Naive thymus-derived CD4-positive, alpha-beta T cell (primary cell): ENCODE measurements at regions not wholly inside any gene's neighbourhood (a gene's known extent, or its start where the extent isn't known, plus 50 kb on each side); places are given as distances from the start of the nearest gene placed in this dataset.

Experiments
- ATAC-seq: fragments of 150-1000 bp; cut with Tn5 transposase; 2 replicates; pipeline ENCODE4 v1.10.0; 2021; ENCODE audit warnings: mild to moderate bottlenecking, moderate library complexity
- CTCF ChIA-PET: fragments of 350-600 bp; sonication (Branson Sonifier 250); formaldehyde crosslinking; loops from one replicate; lab custom pipeline; 2021; ENCODE audit warnings: antibody characterized with exemption; lab: Charles Lee
- POLR2A ChIA-PET: fragments of 350-600 bp; sonication (Branson Sonifier 250); formaldehyde crosslinking; loops from one replicate; lab custom pipeline; 2021; ENCODE audit warnings: antibody characterized with exemption, inconsistent platforms; lab: Charles Lee
- DNase-seq, 9 donors: peaks; one replicate each; pipeline versions ENCODE4 v3.0.0 to v3.0.0-alpha.2; 2020 to 2022; ENCODE audit warnings: mixed read lengths in 1 of 9
- H3K27ac ChIP-seq: one replicate; pipeline ENCODE4 v1.7.0; 2013; ENCODE audit warnings: mild to moderate bottlenecking, low read depth, low read length, moderate library complexity
- H3K27me3 ChIP-seq, 2 donors: one replicate each; pipeline ENCODE4 v1.7.0; 2013; ENCODE audit warnings: low read length in 2 of 2, mild to moderate bottlenecking in 2 of 2, moderate library complexity in 2 of 2; ENCODE audit not compliant: control insufficient read depth in 2 of 2, insufficient read depth in 2 of 2
- H3K36me3 ChIP-seq, 3 experiments: 1 replicate in 2 of 3; 2 replicates in 1 of 3; pipeline ENCODE4 v1.7.0; 2013; ENCODE audit warnings: low read length in 3 of 3, mild to moderate bottlenecking in 3 of 3, moderate library complexity in 1 of 3; ENCODE audit not compliant: insufficient read depth in 3 of 3, control insufficient read depth in 2 of 3
- H3K4me1 ChIP-seq, 2 donors: one replicate each; pipeline ENCODE4 v1.7.0; 2013; ENCODE audit warnings: low read length in 2 of 2, mild to moderate bottlenecking in 2 of 2, moderate library complexity in 1 of 2; ENCODE audit not compliant: control insufficient read depth in 2 of 2, insufficient read depth in 2 of 2
- H3K4me3 ChIP-seq: 2 replicates; pipeline ENCODE4 v1.7.0; 2013; ENCODE audit warnings: mild to moderate bottlenecking, low read length
- H3K9me3 ChIP-seq, 3 experiments: 1 replicate in 2 of 3; 2 replicates in 1 of 3; pipeline ENCODE4 v1.7.0; 2013; ENCODE audit warnings: low read length in 3 of 3; ENCODE audit not compliant: control insufficient read depth in 2 of 3
- H3K27ac Mint-ChIP-seq, 9 donors: one replicate each; pipeline ENCODE4 v1.8.0; 2020 to 2022; ENCODE audit warnings: mixed read lengths in 9 of 9, mild to moderate bottlenecking in 8 of 9, moderate library complexity in 5 of 9, inconsistent platforms in 2 of 9
- H3K27me3 Mint-ChIP-seq, 5 donors: one replicate each; pipeline ENCODE4 v1.8.0; 2021 to 2022; ENCODE audit warnings: mixed read lengths in 5 of 5, mild to moderate bottlenecking in 1 of 5
- H3K36me3 Mint-ChIP-seq, 5 donors: one replicate each; pipeline ENCODE4 v1.8.0; 2020 to 2022; ENCODE audit warnings: mixed read lengths in 5 of 5, mild to moderate bottlenecking in 3 of 5, inconsistent platforms in 1 of 5
- H3K4me1 Mint-ChIP-seq, 7 donors: one replicate each; pipeline ENCODE4 v1.8.0; 2020 to 2022; ENCODE audit warnings: mixed read lengths in 7 of 7, mild to moderate bottlenecking in 3 of 7, inconsistent platforms in 1 of 7
- H3K4me3 Mint-ChIP-seq, 10 donors: one replicate each; pipeline ENCODE4 v1.8.0; 2020 to 2022; ENCODE audit warnings: mild to moderate bottlenecking in 10 of 10, mixed read lengths in 10 of 10, moderate library complexity in 6 of 10, inconsistent platforms in 2 of 10
- H3K9me3 Mint-ChIP-seq, 11 donors: one replicate each; pipeline ENCODE4 v1.8.0; 2020 to 2022; ENCODE audit warnings: mixed read lengths in 11 of 11, mild to moderate bottlenecking in 4 of 11, inconsistent platforms in 1 of 11, moderate library complexity in 1 of 11
- intact Hi-C, 2 donors: fragments of 100-400 bp; cut with micrococcal nuclease; formaldehyde crosslinking; loops; one replicate each; pipeline ENCODE4 v1.15.1; 2023

DNA sequence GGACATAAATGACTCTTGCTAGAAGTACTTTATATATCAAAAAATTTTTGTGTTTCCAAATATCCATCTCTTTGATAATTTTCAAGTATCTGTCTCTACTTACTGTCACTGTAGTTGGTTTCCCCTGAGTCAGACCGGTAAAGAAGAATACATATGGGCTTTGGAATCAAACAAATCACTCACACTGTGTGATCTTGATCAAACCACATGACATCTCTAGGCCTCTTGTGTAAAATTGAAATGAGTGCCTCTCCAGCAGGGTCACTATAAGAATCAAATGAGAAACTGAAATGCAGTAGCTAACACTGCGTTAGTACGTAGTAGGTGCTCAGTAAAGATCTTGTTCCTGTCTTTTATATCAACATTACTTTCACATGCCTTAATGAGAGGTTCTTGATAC is 314.6 kb upstream of the STT3B start:
- H3K27me3 Mint-ChIP-seq, result peaks cover 0 to 2% (median 0%) of the 10 kb centered on the region in 5 donors
- no peak overlapping the region for H3K4me3 ChIP-seq
- peak overlapping the region in 3 of 9 donors; percentile 1 to 52 (median 49) for H3K27ac Mint-ChIP-seq
- no peak overlapping the region for H3K27ac ChIP-seq
- peaks cover 0 to 19% (median 0%) of the 10 kb centered on the region in 5 donors for H3K36me3 Mint-ChIP-seq
- DNase-seq (no peak), ATAC-seq (no peak)
- H3K36me3 ChIP-seq, result no peaks in the 10 kb centered on the region
- ChIA-PET CTCF (no interaction called here), POLR2A (interaction anchor here (0.7 to 3.9 kb wide), 2 partner anchors 8 to 243 kb away, joined by 3 to 32 read pairs; no protein-coding TSS in a partner anchor)
- no peaks in the 10 kb centered on the region for H3K9me3 ChIP-seq
- H3K4me3 Mint-ChIP-seq, result peak overlapping the region in 3 of 10 donors; percentile 12 to 50 (median 41)
- peaks cover 0 to 9% (median 1%) of the 10 kb centered on the region in 11 donors for H3K9me3 Mint-ChIP-seq
- H3K4me1 ChIP-seq, result peaks cover 55 to 69% of the 10 kb centered on the region in 2 donors
- H3K4me1 Mint-ChIP-seq, result peaks cover 67 to 98% (median 96%) of the 10 kb centered on the region in 7 donors
- no peaks in the 10 kb centered on the region for H3K27me3 ChIP-seq
- intact Hi-C loops, result loop anchor here (10.0 kb wide), 2 partner anchors 417 to 863 kb away; no protein-coding TSS in a partner anchor

- no peaks in the 10 kb centered on the region for H3K9me3 ChIP-seq
- intact Hi-C loops, result loop anchor here (10.0 kb wide), 2 partner anchors 416 to 864 kb away; no protein-coding TSS in a partner anchor
- peaks cover 0 to 19% (median 0%) of the 10 kb centered on the region in 5 donors for H3K36me3 Mint-ChIP-seq
- peak; percentile 44 for ATAC-seq
- H3K4me3 Mint-ChIP-seq, result peak overlapping the region in 6 of 10 donors; percentile 2 to 54 (median 30)
- ChIA-PET CTCF (interaction anchor here (0.7 kb wide), 1 partner anchor 1021 kb away, joined by 3 read pairs; no protein-coding TSS in a partner anchor), POLR2A (interaction anchor here (0.6 to 3.9 kb wide), 3 partner anchors 7 to 1460 kb away, joined by 3 to 32 read pairs (median 7); no protein-coding TSS in a partner anchor)
- H3K36me3 ChIP-seq, result no peaks in the 10 kb centered on the region
- H3K27me3 Mint-ChIP-seq, result peaks cover 0 to 2% (median 0%) of the 10 kb centered on the region in 5 donors
- no peak for DNase-seq
- H3K4me1 ChIP-seq, result peaks cover 50 to 66% of the 10 kb centered on the region in 2 donors
- H3K27me3 ChIP-seq, result no peaks in the 10 kb centered on the region
- no peak overlapping the region for H3K27ac ChIP-seq
- no peak overlapping the region for H3K4me3 ChIP-seq
- H3K4me1 Mint-ChIP-seq, result peaks cover 64 to 98% (median 96%) of the 10 kb centered on the region in 7 donors
- peak overlapping the region in 4 of 9 donors; percentile 26 to 52 (median 42) for H3K27ac Mint-ChIP-seq
- H3K9me3 Mint-ChIP-seq, result peaks cover 0 to 9% (median 0%) of the 10 kb centered on the region in 11 donors
Measured at GRCh38 chr3:31219131-31219843, 313.4 kb upstream of the STT3B start.

- ATAC-seq, result no peak
- intact Hi-C loops, result loop anchor here in 1 of 2 donors (10.0 kb wide), 2 partner anchors 894 to 1894 kb away; partner anchors contain the start of gene CRTAP
- Mint-ChIP-seq H3K36me3 (peaks cover 0 to 17% (median 0%) of the 10 kb centered on the region in 5 donors), H3K27ac (peak overlapping the region in 5 of 9 donors; percentile 17 to 89 (median 49)), H3K4me3 (peak overlapping the region in 8 of 10 donors; percentile 2 to 55 (median 44)), H3K9me3 (peaks cover 0 to 9% (median 0%) of the 10 kb centered on the region in 11 donors), H3K27me3 (peaks cover 0 to under 1% (median 0%) of the 10 kb centered on the region in 5 donors), H3K4me1 (peaks cover 60 to 95% (median 93%) of the 10 kb centered on the region in 7 donors)
- Histone ChIP-seq H3K27ac (no peak overlapping the region), H3K36me3 (no peaks in the 10 kb centered on the region), H3K9me3 (no peaks in the 10 kb centered on the region), H3K4me3 (no peak overlapping the region), H3K4me1 (peaks cover 45 to 67% of the 10 kb centered on the region in 2 donors), H3K27me3 (no peaks in the 10 kb centered on the region)
- DNase-seq, result no peak
- ChIA-PET CTCF (no interaction called here), POLR2A (no interaction called here)
Measured at GRCh38 chr3:31220431-31220830, 312.3 kb upstream of the STT3B start.

DNA sequence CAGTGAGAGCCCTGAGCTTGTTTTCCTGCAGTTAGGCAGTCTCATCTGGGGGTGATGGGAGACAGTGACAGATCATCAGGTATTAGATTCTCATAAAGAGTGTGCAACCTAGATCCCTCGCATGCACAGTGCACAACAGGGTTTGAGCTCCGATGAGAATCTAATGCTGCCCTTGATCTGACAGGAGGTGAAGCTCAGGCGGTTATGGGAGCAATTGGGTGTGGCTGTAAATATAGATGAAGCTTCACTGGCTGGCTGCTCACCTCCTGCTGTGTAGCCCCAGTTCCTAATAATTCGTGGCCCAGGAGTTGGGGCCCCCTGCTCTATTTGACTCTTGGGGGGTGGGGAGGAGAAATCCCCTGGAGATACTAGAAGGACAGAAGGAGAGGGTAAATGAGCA is 309.4 kb upstream of the STT3B start:
- no peak for ATAC-seq
- Histone ChIP-seq H3K9me3 (no peaks in the 10 kb centered on the region), H3K27ac (no peak overlapping the region), H3K4me1 (peaks cover 72 to 85% of the 10 kb centered on the region in 2 donors), H3K36me3 (no peaks in the 10 kb centered on the region), H3K27me3 (no peaks in the 10 kb centered on the region), H3K4me3 (no peak overlapping the region)
- Mint-ChIP-seq H3K36me3 (peaks cover 0 to 24% (median 0%) of the 10 kb centered on the region in 5 donors), H3K27me3 (no peaks in the 10 kb centered on the region), H3K4me3 (peak overlapping the region; percentile 14 to 81 (median 68)), H3K27ac (peak overlapping the region; percentile 72 to 93 (median 87)), H3K9me3 (peaks cover 0 to 14% (median 1%) of the 10 kb centered on the region in 11 donors), H3K4me1 (peaks cover 70 to 94% (median 90%) of the 10 kb centered on the region in 7 donors)
- intact Hi-C loops, result loop anchor here in 1 of 2 donors (10.0 kb wide), 2 partner anchors 892 to 1892 kb away; partner anchors contain the start of gene CRTAP
- ChIA-PET CTCF (interaction anchor here (1.0 to 1.4 kb wide), 3 partner anchors 10 to 310 kb away, joined by 3 to 4 read pairs (median 3); partner anchors contain the start of gene STT3B), POLR2A (interaction anchor here (0.7 to 6.1 kb wide), 4 partner anchors 9 to 309 kb away, joined by 3 to 47 read pairs (median 8); partner anchors contain the start of gene STT3B)
- DNase-seq, result no peak

- no peak for DNase-seq
- no peaks in the 10 kb centered on the region for H3K36me3 ChIP-seq
- peaks cover 0 to 19% (median 1%) of the 10 kb centered on the region in 11 donors for H3K9me3 Mint-ChIP-seq
- peak overlapping the region in 7 of 9 donors; percentile 53 to 95 (median 91) for H3K27ac Mint-ChIP-seq
- CTCF ChIA-PET, result interaction anchor here (0.6 to 2.0 kb wide), 3 partner anchors 9 to 349 kb away, joined by 3 to 6 read pairs (median 3); no protein-coding TSS in a partner anchor
- intact Hi-C loops, result loop anchor here (5.0 to 10.0 kb wide), 3 partner anchors 62 to 1890 kb away; partner anchors contain the start of gene CRTAP (in 1 of the 2)
- no peak for ATAC-seq
- H3K4me1 ChIP-seq, result peaks cover 76 to 78% of the 10 kb centered on the region in 2 donors
- peaks cover 71 to 94% (median 90%) of the 10 kb centered on the region in 7 donors for H3K4me1 Mint-ChIP-seq
- no peak overlapping the region for H3K27ac ChIP-seq
- no peaks in the 10 kb centered on the region for H3K9me3 ChIP-seq
- POLR2A ChIA-PET, result interaction anchor here (1.0 to 6.1 kb wide), 4 partner anchors 7 to 307 kb away, joined by 3 to 47 read pairs (median 37); partner anchors contain the start of gene STT3B
- H3K4me3 ChIP-seq, result no peak overlapping the region
- H3K27me3 ChIP-seq, result no peaks in the 10 kb centered on the region
- H3K36me3 Mint-ChIP-seq, result peaks cover 0 to 29% (median 0%) of the 10 kb centered on the region in 5 donors
- no peaks in the 10 kb centered on the region for H3K27me3 Mint-ChIP-seq
- peak overlapping the region in 1 of 10 donors; percentile 39 for H3K4me3 Mint-ChIP-seq
Measured at GRCh38 chr3:31224936-31225335, 307.8 kb upstream of the STT3B start.

DNA sequence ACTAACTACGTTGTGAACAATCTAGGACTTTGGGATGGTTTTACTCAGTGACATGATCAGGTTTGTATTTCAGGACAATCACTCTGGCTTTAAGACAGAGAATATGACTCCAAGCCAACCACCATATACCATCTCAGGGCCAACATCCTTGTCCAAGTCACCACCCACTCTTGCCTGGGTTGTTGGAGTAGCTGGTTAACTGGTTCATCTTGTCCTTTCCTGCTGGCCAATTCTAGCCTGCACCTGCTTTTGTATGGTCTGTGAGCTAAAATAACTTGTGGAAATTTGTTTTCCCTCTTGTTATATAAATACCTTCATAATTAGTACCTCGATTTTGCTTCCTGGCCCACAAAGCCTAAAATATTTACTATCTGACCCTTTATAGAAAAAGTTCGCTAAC is 306.8 kb upstream of the STT3B start:
- peak overlapping the region; percentile 33 to 80 (median 68) for H3K4me3 Mint-ChIP-seq
- Histone ChIP-seq H3K4me3 (peak overlapping the region; percentile 47), H3K36me3 (no peaks in the 10 kb centered on the region), H3K4me1 (peaks cover 75 to 78% of the 10 kb centered on the region in 2 donors), H3K27ac (peak overlapping the region; percentile 66), H3K27me3 (no peaks in the 10 kb centered on the region), H3K9me3 (no peaks in the 10 kb centered on the region)
- H3K27me3 Mint-ChIP-seq, result no peaks in the 10 kb centered on the region
- DNase-seq (no peak), ATAC-seq (no peak)
- peaks cover 0 to 26% (median 0%) of the 10 kb centered on the region in 5 donors for H3K36me3 Mint-ChIP-seq
- peaks cover 0 to 10% (median 0%) of the 10 kb centered on the region in 11 donors for H3K9me3 Mint-ChIP-seq
- POLR2A ChIA-PET, result interaction anchor here (1.0 to 6.1 kb wide), 6 partner anchors 8 to 619 kb away, joined by 3 to 47 read pairs (median 18); partner anchors contain the start of gene STT3B
- CTCF ChIA-PET, result interaction anchor here (0.7 to 2.0 kb wide), 2 partner anchors 10 to 529 kb away, joined by 3 to 6 read pairs; no protein-coding TSS in a partner anchor
- intact Hi-C loops, result loop anchor here (1.0 to 10.0 kb wide), 7 partner anchors 12 to 1889 kb away; partner anchors contain the start of genes CRTAP (in 1 of the 2) and STT3B (in 1 of the 2)
- H3K4me1 Mint-ChIP-seq, result peaks cover 72 to 94% (median 90%) of the 10 kb centered on the region in 7 donors
- peak overlapping the region; percentile 82 to 96 (median 92) for H3K27ac Mint-ChIP-seq
